GM12878 (cell line): ENCODE measurements at regions not wholly inside any gene's neighbourhood (a gene's known extent, or its start where the extent isn't known, plus 50 kb on each side); places are given as distances from the start of the nearest gene placed in this dataset.

Experiments
- ATAC-seq: fragments of 200-7000 bp; cut with Tn5 transposase; 3 replicates; pipeline ENCODE4 v1.9.1; 2020; ENCODE audit warnings: mild to moderate bottlenecking, moderate library complexity
- BruUV-seq: library from RNA; stranded (reverse); fragments of 400-500 nt; replicated peaks from 2 replicates; lab custom pipeline; 2021; lab: Mats Ljungman, UMichigan
- CTCF ChIA-PET: fragments of 300-600 bp; sonication (Branson Sonifier 250); formaldehyde crosslinking; extraction: SDS; loops from one replicate; lab custom pipeline; 2021; ENCODE audit warnings: inconsistent platforms; lab: Yijun Ruan, JAX
- POLR2A ChIA-PET: fragments of 350-600 bp; formaldehyde crosslinking; extraction: SDS; loops from one replicate; lab custom pipeline; 2021; ENCODE audit warnings: inconsistent platforms; lab: Charles Lee
- RAD21 ChIA-PET: fragments of 300-600 bp; sonication (Branson Sonifier 250); formaldehyde crosslinking; loops from one replicate; lab custom pipeline; 2023; ENCODE audit warnings: antibody characterized with exemption; ENCODE audit not compliant: unreplicated experiment; lab: Charles Lee
- SMC1A ChIA-PET: fragments of 300-600 bp; sonication (Branson Sonifier 250); formaldehyde crosslinking; loops from one replicate; lab custom pipeline; 2023; ENCODE audit not compliant: unreplicated experiment, uncharacterized antibody; lab: Charles Lee
- DNase-seq: peaks from one replicate; pipeline ENCODE4 v3.0.0-alpha.2; 2011; ENCODE audit warnings: low read depth, low spot score
- FAIRE-seq: peaks from 3 replicates; lab custom pipeline; 2011; peaks lifted over from hg19 to GRCh38; lab: Jason Lieb, UNC
- H2AFZ ChIP-seq: 2 replicates; pipeline ENCODE4 v1.6.0; 2011; ENCODE audit warnings: low read depth, low read length, control low read depth; ENCODE audit not compliant: control insufficient read depth
- H3K27ac ChIP-seq: 2 replicates; pipeline ENCODE4 v1.5.1; 2011; ENCODE audit warnings: control low read depth; ENCODE audit not compliant: control insufficient read depth, insufficient read depth
- H3K27me3 ChIP-seq, 2 experiments: replicated peaks in 1 of 2; 2 replicates each; pipeline versions ENCODE4 v1.6.0 to v1.6.1; 2011; ENCODE audit warnings: low read length in 1 of 2; ENCODE audit not compliant: control insufficient read depth in 2 of 2, insufficient read depth in 2 of 2
- H3K36me3 ChIP-seq, 2 experiments: 2 replicates each; pipeline ENCODE4 v1.5.1; 2011; ENCODE audit warnings: low read length in 1 of 2; ENCODE audit not compliant: control insufficient read depth in 2 of 2, insufficient read depth in 2 of 2
- H3K4me1 ChIP-seq: 2 replicates; pipeline ENCODE4 v1.6.1; 2011; ENCODE audit warnings: mild to moderate bottlenecking, low read length, moderate library complexity, mixed read lengths; ENCODE audit not compliant: control insufficient read depth, insufficient read depth
- H3K4me2 ChIP-seq: 2 replicates; pipeline ENCODE4 v1.6.0; 2011; ENCODE audit warnings: control low read depth; ENCODE audit not compliant: control insufficient read depth, insufficient read depth
- H3K4me3 ChIP-seq: fragments of 200-600 bp; sonication (generic); 2 replicates; pipeline ENCODE4 v1.5.1; 2016
- H3K79me2 ChIP-seq: 2 replicates; pipeline ENCODE4 v1.6.0; 2011; ENCODE audit warnings: low read length; ENCODE audit not compliant: control insufficient read depth, insufficient read depth
- H3K9ac ChIP-seq: 2 replicates; pipeline ENCODE4 v1.8.0; 2011; ENCODE audit warnings: low read length, control low read depth, mixed read lengths; ENCODE audit not compliant: control insufficient read depth, insufficient read depth
- H3K9me3 ChIP-seq: replicated peaks from 3 replicates; pipeline ENCODE4 v1.5.1; 2011; ENCODE audit warnings: mild to moderate bottlenecking, low read length; ENCODE audit not compliant: control insufficient read depth, insufficient read depth
- H4K20me1 ChIP-seq: 2 replicates; pipeline ENCODE4 v1.6.0; 2011; ENCODE audit not compliant: control insufficient read depth, insufficient read depth
- MYB ChIP-seq: fragments of 150-350 bp; IDR thresholded peaks from 2 replicates; pipeline ENCODE4 v1.6.1; 2014; ENCODE audit warnings: mild to moderate bottlenecking, low read depth, low read length, borderline replicate concordance
- RAD21 ChIP-seq: IDR thresholded peaks from 2 replicates; pipeline ENCODE4 v1.6.1; 2011; ENCODE audit warnings: mild to moderate bottlenecking, low read depth, low read length, moderate library complexity; ENCODE audit not compliant: insufficient read depth
- SIX5 ChIP-seq: IDR thresholded peaks from 2 replicates; pipeline ENCODE4 v1.6.1; 2011; ENCODE audit warnings: mild to moderate bottlenecking, low read depth, low read length, moderate library complexity; ENCODE audit not compliant: severe bottlenecking
- SMAD1 ChIP-seq: fragments of 450-650 bp; IDR thresholded peaks from 2 replicates; pipeline ENCODE4 v1.6.1; 2018; ENCODE audit warnings: mild to moderate bottlenecking, low read depth; ENCODE audit not compliant: partially characterized antibody
- SP1 ChIP-seq: IDR thresholded peaks from one replicate; pipeline ENCODE4 v1.6.1; 2011; ENCODE audit warnings: low read depth, low read length
- SPI1 ChIP-seq: IDR thresholded peaks from 2 replicates; pipeline ENCODE4 v1.6.1; 2011; ENCODE audit warnings: low read depth, mild to moderate bottlenecking, low read length, moderate library complexity, borderline replicate concordance; ENCODE audit not compliant: insufficient read depth
- ZBED1 ChIP-seq: IDR thresholded peaks from 2 replicates; pipeline ENCODE4 v1.6.1; 2016; ENCODE audit warnings: borderline replicate concordance
- ZNF274 ChIP-seq: IDR thresholded peaks from one replicate; pipeline ENCODE4 v1.8.0; 2011; ENCODE audit not compliant: insufficient read length, insufficient read depth
- ZNF687 ChIP-seq: fragments of 450-650 bp; IDR thresholded peaks from 2 replicates; pipeline ENCODE4 v1.6.1; 2017; ENCODE audit warnings: mild to moderate bottlenecking, moderate library complexity
- WGBS: methylation state at CpG from one replicate; pipeline ENCODE4 v1.1.6; 2016; ENCODE audit warnings: low lambda C conversion rate; ENCODE audit not compliant: insufficient replicate concordance, insufficient coverage; ENCODE audit errors: missing lambda C conversion rate; 5-methylcytosine and 5-hydroxymethylcytosine counted together
- in situ Hi-C: fragments of 300-500 bp; cut with MboI; formaldehyde crosslinking; loops from 9 replicates; pipeline ENCODE4 v1.14.3; 2018; ENCODE audit warnings: mixed read lengths
- intact Hi-C: fragments of 100-400 bp; cut with micrococcal nuclease; formaldehyde crosslinking; loops from one replicate; pipeline ENCODE4 v1.14.2; 2022; ENCODE audit not compliant: unreplicated experiment

GRCh38 chr17:79189305-79189704, 114.7 kb downstream of the ENGASE start:
- H2AFZ ChIP-seq: no peak overlapping the region
- no peak for FAIRE-seq
- intact Hi-C loops: loop anchor here (2.0 kb wide), 1 partner anchor 203 kb away; no protein-coding TSS in a partner anchor

More at GRCh38 chr17:79189305-79189704, 114.7 kb downstream of the ENGASE start:
- in situ Hi-C loops: loop anchor here (5.0 kb wide), 1 partner anchor 203 kb away; no protein-coding TSS in a partner anchor
- Histone ChIP-seq H3K9me3 (no peaks in the 10 kb centered on the region), H3K79me2 (no peaks in the 10 kb centered on the region), H3K27ac (no peak overlapping the region), H3K4me1 (no peaks in the 10 kb centered on the region), H3K9ac (no peak overlapping the region), H4K20me1 (no peaks in the 10 kb centered on the region), H3K4me3 (no peak overlapping the region), H3K27me3 (peaks cover 2 to 6% of the 10 kb centered on the region in 2 experiments; a peak in 3 of 4 replicates), H3K4me2 (no peak overlapping the region), H3K36me3 (no peaks in the 10 kb centered on the region)
- ATAC-seq: no peak
- ChIA-PET CTCF (interaction anchor here (1.0 to 5.1 kb wide), 4 partner anchors 95 to 211 kb away, joined by 3 to 37 read pairs (median 6); no protein-coding TSS in a partner anchor), SMC1A (interaction anchor here (2.7 kb wide), 1 partner anchor 203 kb away, joined by 14 read pairs; no protein-coding TSS in a partner anchor), RAD21 (interaction anchor here (1.2 to 2.5 kb wide), 2 partner anchors 199 to 203 kb away, joined by 3 to 8 read pairs; no protein-coding TSS in a partner anchor), POLR2A (no interaction called here)
- 23% methylated on average over 14 of the region's 14 CpGs for WGBS
- BruUV-seq: no TSS peak
- no peak for TF ChIP-seq RAD21
- no peak for TF ChIP-seq SMAD1
- no peak for TF ChIP-seq SIX5
- TF ChIP-seq SPI1: no peak
- no peak for TF ChIP-seq SP1
- TF ChIP-seq MYB: no peak
- TF ChIP-seq ZNF687: no peak
- no peak for TF ChIP-seq ZNF274
- no peak for TF ChIP-seq ZBED1
- DNase-seq: no peak
